HG03196 (cell line): ENCODE measurements at regions not wholly inside any gene's neighbourhood (a gene's known extent, or its start where the extent isn't known, plus 50 kb on each side); places are given as distances from the start of the nearest gene placed in this dataset.

ENCODE experiments used
- ATAC-seq: cut with Tn5 transposase; IDR thresholded peaks from one replicate; pipeline ENCODE4 v1.9.1; 2021; ENCODE audit not compliant: unreplicated experiment

DNA sequence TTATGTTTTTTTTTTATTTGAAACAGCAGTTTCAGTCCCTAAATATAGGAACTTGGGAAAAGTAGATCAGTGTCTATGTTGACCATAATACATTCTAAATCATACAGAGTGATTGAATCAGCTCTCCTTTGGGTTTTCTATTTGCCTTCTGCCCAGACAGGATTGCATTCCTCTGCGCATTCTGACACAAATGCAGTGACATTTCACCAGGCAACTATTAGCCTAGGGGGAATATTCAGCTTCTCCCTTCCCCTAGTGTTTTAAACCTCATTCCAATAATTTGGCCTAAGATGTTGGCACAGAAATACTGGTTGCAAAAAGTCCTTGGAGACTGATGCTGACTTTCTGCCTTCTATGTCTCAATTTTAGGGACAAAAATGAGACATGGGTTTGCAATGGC, 172.8 kb downstream of the PTGER3 start:
- no peak for ATAC-seq

DNA sequence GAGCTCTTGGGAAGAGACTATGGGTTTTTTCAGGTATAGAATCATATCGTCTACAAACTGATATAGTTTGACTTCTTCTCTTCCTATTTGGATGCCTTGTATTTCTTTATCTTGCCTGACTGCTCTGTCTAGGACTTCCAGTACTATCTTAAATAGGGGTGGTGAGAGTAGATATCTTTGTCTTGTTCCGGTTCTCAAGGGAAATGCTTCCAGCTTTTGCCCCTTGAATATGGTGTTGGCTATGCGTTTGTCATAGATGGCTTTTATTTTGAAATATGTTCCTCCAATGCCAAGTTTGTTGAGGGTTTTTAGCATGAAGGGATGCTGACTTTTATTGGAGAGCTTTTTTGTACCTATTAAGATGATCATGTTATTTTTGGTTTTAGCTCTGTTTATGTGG, 170.3 kb downstream of the PTGER3 start:
- ATAC-seq = no peak

GRCh38 chr1:70887936-70888335, 159.7 kb downstream of the PTGER3 start:
- no peak for ATAC-seq

- no peak for ATAC-seq
Observed at GRCh38 chr1:70888722-70889121, 158.9 kb downstream of the PTGER3 start.

DNA sequence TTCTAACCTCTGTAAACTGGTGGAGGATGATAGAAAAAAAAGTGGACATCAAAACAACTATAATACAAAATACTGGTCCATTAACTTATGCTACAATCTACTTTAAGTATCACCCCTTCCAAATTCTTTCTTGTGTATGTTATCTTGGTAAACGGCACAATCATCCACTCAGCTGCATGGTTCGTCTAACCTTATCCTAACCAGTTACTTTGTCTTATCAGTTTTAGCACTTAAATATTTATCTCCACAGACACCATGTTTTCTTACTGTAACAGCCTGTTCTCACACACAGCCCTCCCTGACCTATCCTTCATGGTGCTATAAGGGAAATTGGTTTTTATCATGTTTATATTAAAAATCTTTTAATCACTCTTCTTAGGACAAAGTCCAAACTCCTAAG, 157.2 kb downstream of the PTGER3 start:
- no peak for ATAC-seq

GRCh38 chr1:70891051-70891843, 156.4 kb downstream of the PTGER3 start:
- ATAC-seq = no peak

GRCh38 chr1:70892140-70892539, 155.5 kb downstream of the PTGER3 start:
- ATAC-seq = no peak

DNA sequence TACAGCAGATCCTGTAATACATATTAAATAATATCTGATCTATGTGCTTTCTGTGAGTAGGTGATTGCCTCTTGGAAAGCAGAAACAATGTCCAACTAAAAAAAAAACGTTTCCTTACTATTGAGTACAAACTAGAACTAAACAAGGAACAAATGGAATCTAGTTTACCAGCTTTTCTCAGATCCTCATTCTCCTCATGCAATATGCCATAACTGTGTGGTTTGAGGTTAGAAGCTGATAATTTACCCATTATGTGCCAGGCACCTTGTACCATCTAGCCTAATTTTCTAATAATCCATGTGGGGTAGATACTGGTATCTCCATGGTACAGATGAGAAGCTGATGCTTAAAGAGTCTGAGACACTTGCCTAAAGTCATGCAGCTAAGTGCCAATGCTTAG, 154.7 kb downstream of the PTGER3 start:
- no peak for ATAC-seq

DNA sequence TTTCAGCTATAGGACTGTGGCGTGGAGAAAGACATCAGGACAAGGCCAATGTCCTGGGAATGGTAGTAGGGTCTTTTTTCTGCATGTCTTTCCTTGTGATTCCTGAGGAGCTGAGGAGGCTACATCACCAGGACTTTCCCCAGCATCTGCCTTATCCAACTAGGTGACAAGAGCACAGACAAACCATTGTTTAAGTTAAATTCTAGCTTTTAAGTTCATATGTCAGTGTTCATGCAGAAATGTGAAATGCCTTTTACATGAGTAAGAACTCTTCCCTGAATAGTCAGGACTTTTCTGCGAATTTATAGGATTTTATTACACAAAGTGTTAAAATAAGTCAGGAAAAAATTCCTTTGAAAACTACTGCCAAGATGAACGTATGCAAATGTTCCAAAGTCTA, 154.2 kb downstream of the PTGER3 start:
- no peak for ATAC-seq

DNA sequence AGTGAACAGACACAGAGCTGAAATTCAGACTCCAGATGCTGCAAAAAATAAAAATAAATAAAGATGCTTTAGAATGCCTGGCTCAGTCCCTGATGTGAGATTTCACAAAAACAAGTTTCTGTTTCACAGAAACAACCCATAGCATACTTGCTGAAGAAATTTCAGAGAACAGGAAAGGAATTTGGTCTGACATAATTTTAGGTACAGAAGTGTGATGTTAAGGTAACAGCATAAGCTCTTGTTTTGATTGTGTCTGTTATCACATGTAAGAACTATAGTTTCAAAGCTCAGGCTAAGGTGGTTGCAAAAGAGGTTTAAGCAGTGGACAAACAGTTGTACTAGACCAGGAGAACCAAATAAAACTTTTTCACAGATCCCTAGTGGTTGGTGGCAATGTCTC, 152.1 kb downstream of the PTGER3 start:
- ATAC-seq = no peak

DNA sequence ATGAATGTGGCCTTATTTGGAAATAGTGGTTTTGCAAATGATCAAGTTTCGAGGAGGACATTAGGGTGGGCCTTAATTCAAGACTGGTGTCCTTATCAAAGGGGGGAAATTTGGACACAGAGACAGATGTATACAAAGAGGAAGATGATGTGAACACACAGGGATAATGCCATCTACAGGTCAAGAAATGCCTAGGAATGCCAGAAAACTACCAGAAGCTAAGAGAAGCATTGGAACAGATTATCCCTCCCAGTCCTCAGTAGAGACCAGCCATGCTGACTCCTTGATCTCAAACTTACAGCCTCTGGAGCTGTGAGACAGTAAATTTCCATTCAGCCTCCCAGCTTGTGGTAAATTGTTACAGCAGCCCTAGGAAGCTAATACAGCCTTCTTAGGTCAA, 151.4 kb downstream of the PTGER3 start:
- no peak for ATAC-seq

GRCh38 chr1:70897273-70897672, 150.3 kb downstream of the PTGER3 start:
- ATAC-seq = no peak

DNA sequence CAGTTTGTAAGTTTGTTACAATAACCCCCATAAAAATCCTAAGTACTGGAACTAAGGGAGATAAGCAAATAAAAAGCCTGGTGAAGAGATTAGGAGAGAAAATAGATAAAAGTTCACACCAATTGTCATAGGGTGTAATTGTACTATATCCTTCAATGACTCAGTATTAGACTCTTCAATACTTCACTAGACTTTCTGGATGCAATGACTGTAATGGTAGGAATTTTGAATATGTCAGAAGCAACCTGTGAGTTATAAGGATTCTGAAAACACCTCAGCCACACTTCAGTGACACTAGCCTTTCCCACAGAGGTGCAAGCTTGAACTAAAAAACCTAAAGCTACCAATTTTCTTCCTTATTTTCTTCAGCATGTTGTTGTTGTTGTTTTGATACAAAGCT, 147.9 kb downstream of the PTGER3 start:
- ATAC-seq = no peak

DNA sequence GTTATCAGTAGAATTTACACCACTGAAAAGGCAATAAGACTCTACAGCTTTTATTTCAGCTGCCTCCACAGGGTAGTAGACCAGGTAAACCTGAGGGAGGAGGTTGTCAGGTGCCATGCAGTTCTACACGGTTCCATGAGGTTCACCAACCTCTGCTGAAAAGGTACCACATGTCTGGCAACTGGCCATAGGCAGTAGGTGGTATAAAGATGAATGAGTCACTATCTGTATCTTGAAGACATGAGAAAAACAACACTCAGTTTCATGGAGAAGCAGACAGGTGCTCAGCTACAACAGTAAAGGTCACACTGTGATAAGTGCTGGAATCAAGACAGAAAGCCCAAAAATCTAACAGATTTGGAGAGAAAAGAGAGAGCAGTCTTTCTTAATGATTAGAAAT, 145.4 kb downstream of the PTGER3 start:
- ATAC-seq = no peak

GRCh38 chr1:70906800-70907199, 140.8 kb downstream of the PTGER3 start:
- ATAC-seq = no peak

- no peak for ATAC-seq
Observed at GRCh38 chr1:70907563-70908310, 139.9 kb downstream of the PTGER3 start.

DNA sequence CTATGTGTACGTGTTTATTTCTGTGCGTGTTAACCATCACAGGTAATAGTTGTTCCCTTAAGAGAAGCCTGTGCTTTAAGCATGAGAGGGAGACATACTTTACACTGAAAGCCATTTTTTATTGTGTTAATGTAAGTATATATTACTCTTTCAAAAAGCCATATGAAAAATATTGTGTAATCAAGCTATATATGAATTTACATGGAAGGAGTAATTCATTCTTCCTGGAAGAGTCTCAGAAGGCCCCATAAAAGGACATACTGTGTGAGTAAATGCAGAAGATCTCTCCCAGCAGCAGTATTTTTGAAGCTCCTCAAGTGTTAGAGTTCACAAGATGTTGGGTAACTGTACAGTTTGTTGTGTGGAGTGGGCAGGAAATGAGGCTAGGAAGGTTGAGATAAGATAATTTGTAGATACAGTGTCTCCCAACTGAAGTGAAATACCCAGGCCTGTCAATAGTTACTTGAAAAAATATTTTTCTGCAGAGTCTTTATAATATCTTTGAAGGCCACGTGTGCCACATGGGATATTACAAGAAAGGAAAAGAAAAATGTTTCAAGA, 138.3 kb downstream of the PTGER3 start:
- ATAC-seq = no peak

GRCh38 chr1:70910013-70910412, 137.6 kb downstream of the PTGER3 start:
- no peak for ATAC-seq

DNA sequence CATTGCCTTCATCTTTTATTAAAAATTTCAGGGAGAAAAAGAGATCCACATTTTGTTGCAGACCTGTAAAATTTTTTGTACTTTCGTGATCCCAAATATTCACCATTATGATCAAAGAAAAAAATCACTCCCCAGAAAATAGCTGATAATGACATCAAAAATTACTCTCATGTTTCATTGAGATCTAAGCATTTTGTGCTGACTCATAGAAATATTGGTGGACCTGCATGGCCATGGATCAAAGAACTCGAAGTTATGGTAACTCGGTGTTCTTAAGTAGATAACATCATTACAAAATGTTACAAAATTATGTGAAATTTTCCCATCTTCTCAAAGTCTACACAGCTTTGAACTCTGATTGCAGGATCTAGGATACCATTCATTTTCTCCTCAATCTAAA, 135.8 kb downstream of the PTGER3 start:
- no peak for ATAC-seq

DNA sequence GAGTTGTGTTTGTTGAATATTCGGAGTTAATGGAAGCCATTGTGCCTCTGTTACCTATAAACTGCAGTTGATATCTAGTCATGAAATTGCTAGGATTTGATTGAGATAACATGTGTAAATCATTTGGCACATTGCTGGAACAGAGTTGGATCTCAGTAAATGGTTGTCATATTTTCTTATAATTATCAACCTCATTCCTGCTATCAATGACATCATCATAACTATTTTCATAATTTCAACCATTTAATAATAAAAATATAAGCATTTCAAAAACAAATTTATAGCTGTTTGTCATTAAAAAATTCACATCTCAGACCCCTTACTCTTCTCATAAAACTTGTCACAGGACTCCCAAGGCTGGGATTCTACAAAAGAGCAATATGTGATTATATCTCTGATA, 133.4 kb downstream of the PTGER3 start:
- ATAC-seq = no peak

DNA sequence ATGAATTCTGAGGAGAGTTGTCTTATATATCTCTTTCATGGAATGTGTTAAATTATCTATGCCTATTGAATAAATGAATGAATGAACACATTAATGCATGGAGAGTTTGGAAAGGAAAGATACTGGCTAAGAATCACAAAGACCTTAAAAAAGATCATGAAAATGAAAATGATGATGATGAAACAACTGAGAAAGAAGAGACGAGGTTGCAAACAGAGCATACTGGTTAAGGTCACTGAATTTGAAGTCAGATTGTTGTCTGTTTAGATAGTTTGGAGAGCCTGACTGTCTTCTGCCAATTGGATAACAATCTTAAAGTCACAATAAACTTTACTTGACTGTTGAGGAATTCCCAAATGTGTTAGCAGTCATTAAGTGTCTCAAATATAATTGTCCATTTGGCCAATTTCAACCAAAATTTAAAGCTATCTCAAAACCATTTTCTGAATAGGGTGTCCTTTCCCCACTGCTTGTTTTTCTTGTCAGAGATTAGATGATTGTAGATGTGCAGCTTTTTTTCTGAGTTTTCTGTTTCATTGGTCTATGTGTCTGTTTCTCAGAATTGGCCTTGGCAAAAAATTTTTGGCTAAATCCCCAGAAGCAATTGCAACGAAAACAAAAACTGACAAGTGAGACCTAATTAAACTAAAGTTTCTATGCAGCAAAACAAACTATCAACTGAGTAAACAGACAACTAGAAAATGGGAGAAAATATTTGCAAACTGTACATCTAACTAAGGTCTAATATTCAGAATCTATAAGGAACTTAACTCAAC, 132.2 kb downstream of the PTGER3 start:
- ATAC-seq = no peak

DNA sequence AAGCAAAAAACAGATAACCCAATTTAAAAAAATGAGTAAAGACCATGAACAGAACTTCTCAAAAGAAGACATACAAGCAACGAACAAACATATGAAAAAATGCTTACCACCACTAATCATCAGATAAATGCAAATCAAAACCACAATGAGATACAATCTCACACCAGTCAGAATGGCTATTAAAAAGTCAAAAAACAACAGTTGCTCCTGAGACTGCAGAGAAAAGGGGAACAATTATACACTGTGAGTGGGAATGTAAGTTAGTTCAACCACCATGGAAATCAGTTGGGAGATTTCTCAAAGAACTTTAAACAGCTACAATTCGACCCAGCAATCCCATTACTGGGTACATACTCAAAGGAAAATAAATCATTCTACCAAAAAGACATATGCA, 131.6 kb downstream of the PTGER3 start:
- no peak for ATAC-seq
